ENCODE measurements at regions not wholly inside any gene's neighbourhood (a gene's known extent, or its start where the extent isn't known, plus 50 kb on each side); places are given as distances from the start of the nearest gene placed in this dataset.

DNA sequence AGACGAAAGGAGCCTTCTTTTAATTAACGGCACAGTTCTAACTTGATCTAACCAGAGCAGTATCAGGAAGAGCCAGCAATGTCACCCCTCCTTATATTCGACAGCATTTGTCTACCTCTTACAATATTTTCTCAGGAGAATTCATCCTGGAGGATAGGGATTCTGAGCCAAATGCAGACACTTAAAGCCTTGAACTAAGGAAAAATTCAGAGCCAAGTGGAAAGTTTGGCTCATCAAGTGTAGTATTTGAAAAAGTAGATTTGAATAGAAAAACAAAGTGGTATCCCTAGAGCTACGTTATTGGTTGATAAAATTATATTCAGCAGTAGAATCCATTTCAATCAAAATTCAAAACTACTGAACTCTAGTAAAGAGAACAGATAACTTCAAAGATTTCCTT, 732.0 kb upstream of the ADGRL2 start:
- TF ChIP-seq NCOA2 (CRISPR knock-in tag; IDR thresholded peaks at IDR 0.05) (no peak), POLR2AphosphoS5 (IDR thresholded peaks at IDR 0.05; ENCODE audit: low read depth, low read length) (no peak)
- TF ChIP-seq, protein P1, sequence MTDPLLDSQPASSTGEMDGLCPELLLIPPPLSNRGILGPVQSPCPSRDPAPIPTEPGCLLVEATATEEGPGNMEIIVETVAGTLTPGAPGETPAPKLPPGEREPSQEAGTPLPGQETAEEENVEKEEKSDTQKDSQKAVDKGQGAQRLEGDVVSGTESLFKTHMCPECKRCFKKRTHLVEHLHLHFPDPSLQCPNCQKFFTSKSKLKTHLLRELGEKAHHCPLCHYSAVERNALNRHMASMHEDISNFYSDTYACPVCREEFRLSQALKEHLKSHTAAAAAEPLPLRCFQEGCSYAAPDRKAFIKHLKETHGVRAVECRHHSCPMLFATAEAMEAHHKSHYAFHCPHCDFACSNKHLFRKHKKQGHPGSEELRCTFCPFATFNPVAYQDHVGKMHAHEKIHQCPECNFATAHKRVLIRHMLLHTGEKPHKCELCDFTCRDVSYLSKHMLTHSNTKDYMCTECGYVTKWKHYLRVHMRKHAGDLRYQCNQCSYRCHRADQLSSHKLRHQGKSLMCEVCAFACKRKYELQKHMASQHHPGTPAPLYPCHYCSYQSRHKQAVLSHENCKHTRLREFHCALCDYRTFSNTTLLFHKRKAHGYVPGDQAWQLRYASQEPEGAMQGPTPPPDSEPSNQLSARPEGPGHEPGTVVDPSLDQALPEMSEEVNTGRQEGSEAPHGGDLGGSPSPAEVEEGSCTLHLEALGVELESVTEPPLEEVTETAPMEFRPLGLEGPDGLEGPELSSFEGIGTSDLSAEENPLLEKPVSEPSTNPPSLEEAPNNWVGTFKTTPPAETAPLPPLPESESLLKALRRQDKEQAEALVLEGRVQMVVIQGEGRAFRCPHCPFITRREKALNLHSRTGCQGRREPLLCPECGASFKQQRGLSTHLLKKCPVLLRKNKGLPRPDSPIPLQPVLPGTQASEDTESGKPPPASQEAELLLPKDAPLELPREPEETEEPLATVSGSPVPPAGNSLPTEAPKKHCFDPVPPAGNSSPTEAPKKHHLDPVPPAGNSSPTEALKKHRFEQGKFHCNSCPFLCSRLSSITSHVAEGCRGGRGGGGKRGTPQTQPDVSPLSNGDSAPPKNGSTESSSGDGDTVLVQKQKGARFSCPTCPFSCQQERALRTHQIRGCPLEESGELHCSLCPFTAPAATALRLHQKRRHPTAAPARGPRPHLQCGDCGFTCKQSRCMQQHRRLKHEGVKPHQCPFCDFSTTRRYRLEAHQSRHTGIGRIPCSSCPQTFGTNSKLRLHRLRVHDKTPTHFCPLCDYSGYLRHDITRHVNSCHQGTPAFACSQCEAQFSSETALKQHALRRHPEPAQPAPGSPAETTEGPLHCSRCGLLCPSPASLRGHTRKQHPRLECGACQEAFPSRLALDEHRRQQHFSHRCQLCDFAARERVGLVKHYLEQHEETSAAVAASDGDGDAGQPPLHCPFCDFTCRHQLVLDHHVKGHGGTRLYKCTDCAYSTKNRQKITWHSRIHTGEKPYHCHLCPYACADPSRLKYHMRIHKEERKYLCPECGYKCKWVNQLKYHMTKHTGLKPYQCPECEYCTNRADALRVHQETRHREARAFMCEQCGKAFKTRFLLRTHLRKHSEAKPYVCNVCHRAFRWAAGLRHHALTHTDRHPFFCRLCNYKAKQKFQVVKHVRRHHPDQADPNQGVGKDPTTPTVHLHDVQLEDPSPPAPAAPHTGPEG (CRISPR knock-in tag; IDR thresholded peaks at IDR 0.05) = no peak

All from HepG2 (cell line).